HG03342 (cell line): ENCODE measurements at regions not wholly inside any gene's neighbourhood (a gene's known extent, or its start where the extent isn't known, plus 50 kb on each side); places are given as distances from the start of the nearest gene placed in this dataset.
"Not testable (repeated sequence)": the region's sequence is repeated elsewhere in the genome, so short reads cannot be mapped to it uniquely, and the experiment has no call there.

ENCODE experiments used
- ATAC-seq: cut with Tn5 transposase; IDR thresholded peaks from one replicate; pipeline ENCODE4 v1.9.1; 2021; ENCODE audit warnings: mild to moderate bottlenecking, moderate library complexity; ENCODE audit not compliant: unreplicated experiment

GRCh38 chr7:6986892-6987291, 160.8 kb upstream of the CCZ1B start:
- ATAC-seq: not testable (repeated sequence)

- ATAC-seq: not testable (repeated sequence)
These were observed 162.5 kb upstream of the CCZ1B start for GRCh38 chr7:6988608-6989007.

GRCh38 chr7:6989968-6990367, 163.9 kb upstream of the CCZ1B start:
- ATAC-seq: not testable (repeated sequence)

- not testable (repeated sequence) for ATAC-seq
These were observed 164.5 kb upstream of the CCZ1B start for GRCh38 chr7:6990426-6991152.

- not testable (repeated sequence) for ATAC-seq
These were observed 165.1 kb upstream of the CCZ1B start for GRCh38 chr7:6991169-6991611.

- ATAC-seq: not testable (repeated sequence)
These were observed 165.6 kb upstream of the CCZ1B start for GRCh38 chr7:6991686-6992085.

- ATAC-seq: not testable (repeated sequence)
These were observed 166.1 kb upstream of the CCZ1B start for GRCh38 chr7:6992133-6992532.

GRCh38 chr7:6995026-6995425, 169.0 kb upstream of the CCZ1B start:
- not testable (repeated sequence) for ATAC-seq

GRCh38 chr7:6995493-6996289, 169.6 kb upstream of the CCZ1B start:
- not testable (repeated sequence) for ATAC-seq

- ATAC-seq: not testable (repeated sequence)
These were observed 173.1 kb upstream of the CCZ1B start for GRCh38 chr7:6999067-6999666.

GRCh38 chr7:7002418-7003062, 176.5 kb upstream of the CCZ1B start:
- no peak for ATAC-seq

GRCh38 chr7:7005303-7005702, 177.0 kb upstream of the C1GALT1 start:
- ATAC-seq: no peak

GRCh38 chr7:7005949-7006348, 176.4 kb upstream of the C1GALT1 start:
- ATAC-seq: not testable (repeated sequence)

GRCh38 chr7:7011241-7011640, 171.1 kb upstream of the C1GALT1 start:
- not testable (repeated sequence) for ATAC-seq

- ATAC-seq: not testable (repeated sequence)
These were observed 170.6 kb upstream of the C1GALT1 start for GRCh38 chr7:7011751-7012150.

- no peak for ATAC-seq
These were observed 167.3 kb upstream of the C1GALT1 start for GRCh38 chr7:7014827-7015595.

GRCh38 chr7:7017707-7018280, 164.6 kb upstream of the C1GALT1 start:
- ATAC-seq: no peak

GRCh38 chr7:7018290-7018689, 164.1 kb upstream of the C1GALT1 start:
- no peak for ATAC-seq

GRCh38 chr7:7032221-7032620, 150.1 kb upstream of the C1GALT1 start:
- ATAC-seq: no peak

- no peak for ATAC-seq
These were observed 146.5 kb upstream of the C1GALT1 start for GRCh38 chr7:7035851-7036250.
